ENCODE measurements at regions not wholly inside any gene's neighbourhood (a gene's known extent, or its start where the extent isn't known, plus 50 kb on each side); places are given as distances from the start of the nearest gene placed in this dataset.
"Not testable (repeated sequence)": the region's sequence is repeated elsewhere in the genome, so short reads cannot be mapped to it uniquely, and the experiment has no call there.

- TF ChIP-seq CTCF (IDR thresholded peaks at IDR 0.05); CHD2 (IDR thresholded peaks at IDR 0.05; ENCODE audit: low read length, partially characterized antibody); REST (IDR thresholded peaks at IDR 0.05): not testable (repeated sequence)
Observed at GRCh38 chr2:87512864-87513530, 234.9 kb upstream of the PLGLB2 start.
